IPS-NIHi11 (cell line): ENCODE measurements at regions not wholly inside any gene's neighbourhood (a gene's known extent, or its start where the extent isn't known, plus 50 kb on each side); places are given as distances from the start of the nearest gene placed in this dataset.
"Not testable (repeated sequence)": the region's sequence is repeated elsewhere in the genome, so short reads cannot be mapped to it uniquely, and the experiment has no call there.

Source experiments
- DNase-seq: peaks from one replicate; pipeline ENCODE4 v3.0.0; 2012; ENCODE audit warnings: mixed read lengths, low spot score

DNA sequence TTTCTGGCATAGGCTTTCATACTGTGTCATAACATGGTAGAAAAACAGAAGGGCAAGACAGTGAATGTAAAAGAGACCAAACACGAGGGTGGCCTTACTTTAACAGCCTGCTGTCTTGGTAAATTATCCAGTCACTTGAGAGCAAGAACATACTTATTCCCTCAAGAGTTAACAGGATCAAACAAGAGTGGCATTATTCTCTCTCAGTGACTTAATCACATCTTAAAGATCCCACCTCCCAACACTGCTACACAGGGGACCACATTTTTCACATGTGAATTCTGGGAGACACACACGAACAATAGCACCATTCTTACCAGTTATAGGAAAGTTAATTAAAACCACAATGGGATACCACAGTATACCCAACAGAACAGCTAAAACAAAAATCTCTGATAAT lies 898.0 kb upstream of the C9orf72 start:
- DNase-seq, result no peak

DNA sequence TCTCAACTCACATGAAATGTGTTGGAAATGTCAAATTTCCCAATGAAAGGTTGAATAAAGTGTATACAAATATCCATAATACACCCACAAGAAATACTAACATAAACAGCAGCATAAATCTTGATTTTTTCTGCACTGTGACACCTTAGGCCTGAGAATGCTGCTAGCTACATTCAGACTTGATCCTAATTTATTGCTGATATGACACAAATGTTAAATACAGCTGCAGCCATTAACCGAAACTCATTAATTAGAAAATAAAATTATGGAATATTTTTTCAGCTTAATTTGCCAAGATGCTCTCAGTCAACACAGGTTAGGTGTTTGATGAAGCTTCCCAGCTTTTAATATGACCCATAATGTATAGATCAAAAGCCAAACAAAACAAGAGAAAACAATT lies 914.3 kb upstream of the C9orf72 start:
- DNase-seq, result no peak

DNA sequence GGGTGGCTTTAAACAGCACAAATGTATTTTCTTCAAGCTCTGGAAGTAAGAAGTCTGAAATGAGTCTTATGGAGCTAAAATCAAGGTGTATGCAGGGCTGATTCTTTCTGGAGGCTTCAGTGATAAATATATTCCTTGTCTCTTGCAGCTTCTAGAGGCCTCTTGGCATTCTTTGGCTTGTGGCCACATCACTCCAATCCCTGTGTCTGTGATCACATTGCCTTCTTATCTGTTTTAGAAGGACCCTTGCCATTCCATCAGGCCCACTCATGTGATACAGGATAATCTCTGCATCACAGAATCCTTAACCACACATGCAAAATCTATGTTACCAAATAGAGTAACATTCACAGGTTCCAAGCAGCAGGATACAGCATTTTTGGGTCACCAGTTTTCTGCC lies 917.8 kb upstream of the C9orf72 start:
- no peak for DNase-seq

DNA sequence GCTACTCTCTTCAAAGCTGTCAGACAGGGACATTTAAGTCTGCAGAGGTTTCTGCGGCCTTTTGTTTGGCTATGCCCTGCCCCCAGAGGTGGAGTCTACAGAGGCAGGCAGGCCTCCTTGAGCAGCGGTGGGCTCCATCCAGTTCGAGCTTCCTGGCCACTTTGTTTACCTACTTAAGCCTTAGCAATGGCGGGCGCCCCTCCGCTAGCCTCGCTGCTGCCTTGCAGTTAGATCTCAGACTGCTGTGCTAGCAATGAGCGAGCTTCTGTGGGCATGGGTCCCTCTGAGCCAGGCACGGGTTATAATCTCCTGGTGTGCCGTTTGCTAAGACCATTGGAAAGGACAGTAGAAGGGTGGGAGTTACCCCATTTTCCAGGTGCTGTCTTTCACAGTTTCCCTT lies 924.9 kb upstream of the C9orf72 start:
- DNase-seq, result not testable (repeated sequence)

DNA sequence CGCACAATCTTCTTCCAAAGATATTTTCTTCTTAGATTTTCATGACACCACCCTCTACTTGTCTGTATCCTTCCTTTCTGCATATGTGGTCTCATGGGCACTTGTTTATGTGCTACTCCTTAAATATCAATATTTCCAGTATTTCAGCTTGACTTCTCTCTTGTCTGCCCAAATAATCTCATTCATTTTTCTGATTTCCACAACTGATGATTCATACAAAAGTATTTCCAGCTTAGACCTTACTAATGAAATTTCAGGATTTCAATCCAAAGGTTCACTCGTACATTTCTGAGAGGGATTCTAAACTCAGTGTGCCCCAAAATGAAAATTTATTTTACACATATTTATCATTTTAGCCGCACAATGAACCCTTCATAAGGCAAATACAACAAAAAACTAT lies 928.9 kb upstream of the C9orf72 start:
- DNase-seq, result no peak

DNA sequence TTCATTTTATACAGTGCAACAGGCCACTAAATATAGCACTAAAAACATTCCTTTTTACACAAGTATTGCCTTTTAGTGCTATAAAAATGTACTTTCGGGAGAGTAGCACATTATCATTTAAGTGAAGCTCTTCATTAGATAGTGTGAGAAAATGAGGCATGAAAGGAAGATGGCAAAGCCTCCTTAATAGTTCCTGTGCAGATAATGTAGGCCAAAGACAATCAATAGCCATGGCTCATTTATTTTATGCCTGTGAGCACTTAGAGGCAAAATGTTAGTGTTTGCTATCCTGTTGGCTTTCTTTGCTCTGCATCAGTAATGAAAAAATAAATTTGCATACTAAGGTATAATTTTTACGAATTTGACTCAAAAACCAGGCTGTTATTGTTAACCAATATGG lies 929.5 kb upstream of the C9orf72 start:
- no peak for DNase-seq

DNA sequence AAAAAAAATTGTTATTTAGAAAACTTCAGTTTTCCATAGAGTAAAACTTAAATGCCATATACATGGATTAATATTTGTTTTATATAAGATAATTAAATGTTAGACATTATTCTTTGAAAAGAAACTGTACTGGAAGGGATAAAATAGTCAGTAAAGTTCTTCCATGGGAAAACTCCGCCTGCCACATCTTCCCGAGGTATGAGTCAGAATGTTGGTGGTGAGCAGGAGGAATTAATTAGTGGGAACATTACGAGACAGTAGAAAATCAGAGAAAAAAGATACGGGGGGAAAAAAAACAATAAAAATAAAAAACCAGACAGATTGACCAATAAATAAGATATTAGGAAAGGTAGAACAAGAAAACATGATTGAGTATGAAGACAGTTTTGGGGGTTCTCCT lies 930.3 kb upstream of the C9orf72 start:
- DNase-seq, result no peak

DNA sequence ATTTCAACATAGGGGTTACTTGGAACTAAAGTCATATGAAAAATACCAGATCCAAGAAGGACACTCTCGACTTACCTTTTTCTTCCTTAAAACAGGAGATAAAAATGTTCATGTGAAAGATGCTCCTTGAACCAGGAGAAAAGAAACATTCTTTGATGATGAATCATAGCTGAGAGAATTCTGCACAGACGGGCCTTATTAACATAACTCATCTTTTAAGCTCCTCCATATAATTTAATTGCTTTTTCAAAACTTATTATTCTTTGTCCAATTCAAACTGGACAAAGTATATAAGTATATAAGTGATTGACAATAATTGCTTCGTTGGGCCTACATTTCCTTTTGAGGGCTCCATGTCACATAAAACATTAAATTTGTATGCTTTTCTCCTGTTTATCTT lies 945.2 kb upstream of the C9orf72 start:
- no peak for DNase-seq

DNA sequence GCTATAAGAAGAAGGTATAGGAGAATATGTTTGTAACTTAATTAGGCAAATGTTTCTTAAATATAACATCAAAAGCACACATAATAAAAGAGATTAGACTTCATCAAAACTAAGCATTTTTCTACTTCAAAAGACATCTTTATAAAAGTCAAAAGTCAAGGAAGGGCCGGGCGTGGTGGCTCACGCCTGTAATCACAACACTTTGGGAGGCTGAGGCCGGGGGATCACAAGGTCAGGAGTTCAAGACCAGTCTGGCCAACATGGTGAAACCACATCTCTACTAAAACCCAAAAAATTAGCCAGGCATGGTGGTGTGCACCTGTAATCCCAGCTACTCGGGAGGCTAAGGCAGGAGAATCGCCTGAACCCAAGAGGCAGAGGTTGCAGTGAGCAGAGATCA lies 951.0 kb upstream of the C9orf72 start:
- DNase-seq, result not testable (repeated sequence)

DNA sequence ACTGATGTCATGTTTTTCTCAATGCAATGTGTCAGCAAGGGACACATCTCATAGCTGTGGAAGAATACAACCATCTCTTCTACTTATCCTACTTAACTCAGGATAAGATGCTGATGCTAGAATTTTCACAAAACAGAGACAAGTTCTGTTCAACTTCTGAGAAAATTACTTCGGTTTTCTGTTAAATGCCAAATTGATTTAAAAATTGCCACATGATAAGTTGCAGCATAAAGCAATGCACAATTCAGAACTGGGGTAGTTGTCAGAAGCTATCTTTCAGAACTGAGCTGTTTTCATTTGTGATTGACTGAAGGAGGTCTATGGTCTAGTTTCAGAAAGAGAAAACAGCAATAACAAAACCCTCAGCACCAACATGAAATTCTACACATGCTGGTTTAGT lies 954.8 kb upstream of the C9orf72 start:
- no peak for DNase-seq

DNA sequence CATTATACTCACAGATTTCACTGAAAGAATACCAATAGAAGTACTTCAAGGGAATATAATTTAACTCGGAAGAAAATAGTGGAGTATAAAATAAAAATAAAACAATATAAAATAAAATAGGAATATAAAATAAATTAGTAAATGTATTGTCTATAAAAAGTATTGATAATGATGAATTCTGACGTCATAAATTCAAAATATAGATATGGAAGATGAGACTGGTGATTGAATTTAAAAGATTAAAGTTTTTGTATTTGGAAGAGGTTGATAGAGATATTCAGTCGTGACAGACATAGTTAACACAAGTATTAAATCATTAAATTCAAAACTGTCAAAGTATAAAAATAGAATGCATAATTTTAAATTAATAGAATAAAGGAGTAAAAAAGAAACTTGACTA lies 964.9 kb upstream of the C9orf72 start:
- DNase-seq, result no peak

DNA sequence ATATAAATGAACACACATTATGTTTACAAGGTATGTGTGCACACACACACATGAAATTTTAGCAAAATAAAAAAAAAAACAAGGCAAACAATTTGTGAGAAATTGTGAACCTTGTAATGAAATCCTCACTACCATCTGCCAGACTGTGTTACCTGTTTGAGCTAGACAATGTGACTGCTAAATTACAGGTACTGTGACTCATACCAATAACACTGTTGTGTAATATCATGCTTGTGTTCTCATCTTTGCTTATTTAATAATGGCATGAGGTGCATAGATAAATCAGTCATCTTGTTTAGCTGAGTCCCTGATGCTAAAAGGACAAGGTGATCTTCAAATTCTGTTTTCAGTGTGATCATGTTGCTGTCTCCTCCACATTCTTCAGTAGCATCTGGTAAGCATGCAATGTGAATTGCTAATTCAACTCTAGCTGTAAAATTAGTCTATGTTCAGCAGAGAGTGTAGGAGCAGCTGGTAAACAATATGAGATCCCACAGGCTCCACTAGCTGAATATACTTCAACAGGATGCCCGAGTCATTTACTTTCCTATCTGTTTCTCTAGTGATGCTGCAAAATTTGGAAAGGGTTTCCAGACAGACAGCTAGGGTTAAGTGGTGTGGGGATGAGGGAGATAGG lies 966.3 kb upstream of the C9orf72 start:
- no peak for DNase-seq

DNA sequence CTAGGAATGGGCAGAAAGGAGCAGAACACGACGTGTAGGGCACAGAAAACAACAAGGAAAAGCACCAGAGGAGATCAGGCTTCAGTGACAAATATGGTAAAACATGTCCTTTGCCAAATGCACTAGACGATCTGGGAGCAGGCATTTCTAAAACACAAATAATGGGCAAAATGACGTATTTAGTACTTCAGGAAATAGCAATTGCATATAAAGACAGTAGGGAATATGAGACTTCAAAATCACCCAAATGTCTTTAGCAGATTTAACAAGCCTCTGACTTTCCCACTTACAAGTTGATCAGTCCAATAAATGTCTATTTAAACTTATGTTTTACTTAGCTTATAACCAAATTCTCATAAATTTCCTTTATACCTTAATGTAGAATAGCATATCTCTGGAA lies 969.6 kb upstream of the C9orf72 start:
- no peak for DNase-seq

DNA sequence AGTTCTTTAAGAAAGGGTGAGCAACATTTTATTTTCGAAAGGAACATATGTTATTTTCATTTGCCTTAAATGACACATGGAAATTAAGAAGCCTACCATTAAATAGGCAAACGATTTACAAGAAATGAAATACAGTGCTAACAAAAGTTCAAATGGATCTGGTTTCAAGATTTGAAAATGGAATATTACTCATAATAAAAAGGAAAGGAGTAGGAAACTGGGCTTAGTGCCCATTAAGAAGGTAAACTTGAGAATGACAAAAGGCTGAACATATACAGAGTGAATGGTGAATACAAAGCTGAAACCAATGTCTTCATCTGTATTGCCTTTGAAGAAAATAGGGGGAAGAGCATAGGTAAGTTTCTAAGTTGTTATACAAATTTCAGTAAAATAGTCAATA lies 974.2 kb upstream of the C9orf72 start:
- no peak for DNase-seq

DNA sequence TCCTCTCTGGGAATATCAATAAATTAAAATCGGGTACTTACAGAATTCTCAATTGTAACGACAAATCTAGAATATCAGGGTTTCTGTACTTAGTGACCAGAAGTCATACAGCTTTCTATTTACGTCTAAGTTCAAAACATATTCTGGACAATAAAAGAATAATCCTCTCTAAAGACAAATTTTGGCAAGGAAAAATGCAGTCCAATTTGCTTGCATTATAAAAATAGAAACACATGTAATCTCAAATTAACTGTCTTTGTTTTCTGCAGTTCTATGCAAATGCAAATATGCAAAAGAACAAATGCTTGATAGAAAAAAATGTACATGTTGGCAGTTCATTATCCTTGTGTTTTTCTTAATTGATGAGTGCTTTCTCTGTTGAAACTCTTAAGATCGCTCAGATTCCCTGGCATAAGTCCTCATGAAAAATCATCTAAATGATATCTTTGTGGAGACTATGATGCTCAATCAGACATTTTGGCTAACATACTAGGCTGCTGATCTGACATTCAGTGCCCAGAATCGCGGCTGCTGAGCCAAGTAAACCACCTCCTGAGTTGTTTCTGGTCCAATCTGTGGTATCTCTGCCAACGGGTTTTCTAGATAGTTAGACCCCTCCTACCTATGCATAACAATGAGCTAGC lies 990.1 kb upstream of the C9orf72 start:
- no peak for DNase-seq

DNA sequence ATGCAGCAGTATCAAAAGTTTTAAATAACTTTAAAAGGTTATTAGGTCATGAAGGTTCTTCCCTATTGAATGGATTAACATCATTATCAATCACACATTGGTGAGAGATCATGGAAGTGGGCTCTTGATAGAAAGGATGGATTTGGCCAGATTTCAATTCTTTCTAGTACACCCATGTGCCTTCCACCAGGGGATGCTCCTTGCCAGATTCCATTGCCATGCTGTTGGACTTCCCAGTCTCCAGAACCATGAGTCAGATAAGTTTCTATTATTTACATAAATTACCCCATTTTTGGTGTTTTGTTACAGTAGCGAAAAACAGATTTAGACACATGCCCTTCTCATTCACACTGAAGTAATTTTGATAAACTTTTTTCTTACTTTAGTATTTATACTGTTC lies 1010.6 kb upstream of the C9orf72 start:
- no peak for DNase-seq

DNA sequence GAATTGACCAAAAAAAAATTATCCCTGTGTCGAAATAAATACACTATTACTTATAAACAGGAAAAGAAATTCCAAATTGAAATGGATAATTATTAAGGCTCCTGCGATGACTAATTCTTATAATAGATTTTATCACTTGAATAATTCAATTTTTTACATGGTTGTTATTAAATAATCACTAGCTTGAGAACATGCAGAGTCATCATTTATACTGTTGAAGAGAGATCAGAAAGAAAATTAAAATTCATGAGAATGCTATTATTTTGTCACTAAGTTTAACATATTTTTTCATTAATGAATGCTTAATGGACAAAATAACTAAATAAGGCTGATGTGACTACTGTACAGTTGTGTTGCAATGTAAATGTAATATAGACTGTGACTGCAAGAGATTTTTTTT lies 1011.3 kb upstream of the C9orf72 start:
- no peak for DNase-seq

DNA sequence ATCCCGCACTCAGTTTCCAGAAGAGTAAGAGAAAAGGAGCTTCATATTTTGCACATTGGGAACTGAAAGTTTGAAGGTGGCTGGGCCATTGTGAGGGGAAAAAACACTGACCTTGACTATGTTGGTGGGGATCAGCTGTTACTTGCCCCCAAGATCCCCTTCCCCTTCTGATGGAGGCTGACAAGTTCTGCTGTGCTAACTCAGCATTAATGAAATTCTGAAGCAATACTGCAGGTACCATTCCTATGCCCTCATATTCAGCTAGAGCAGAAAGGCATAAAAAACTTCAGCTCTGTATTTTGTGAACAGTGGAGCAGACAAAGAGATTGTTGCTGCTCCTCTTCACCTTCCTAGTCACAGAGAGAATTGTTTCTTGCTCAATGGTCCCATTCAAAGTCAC lies 1013.8 kb upstream of the C9orf72 start:
- no peak for DNase-seq

DNA sequence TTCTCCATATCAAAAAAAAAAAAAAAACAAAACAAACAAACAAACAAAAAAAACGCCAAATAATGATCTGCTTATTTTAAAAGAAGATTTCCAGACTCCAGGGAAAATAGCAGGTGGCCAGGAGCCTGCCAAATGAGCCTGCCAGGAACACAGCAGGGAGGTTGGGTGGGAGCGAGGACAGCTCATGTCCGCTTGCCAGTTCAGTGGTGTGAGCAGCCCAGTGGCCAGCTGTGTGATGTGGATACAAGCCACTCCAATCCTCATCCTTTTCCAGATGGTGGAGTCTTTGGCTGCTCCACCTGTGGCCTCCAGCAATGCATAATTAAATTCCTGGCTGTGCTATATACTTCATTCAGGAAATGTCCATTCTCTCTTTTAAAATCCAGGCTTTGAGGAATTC lies 1025.1 kb upstream of the C9orf72 start:
- peak; percentile 35 for DNase-seq

DNA sequence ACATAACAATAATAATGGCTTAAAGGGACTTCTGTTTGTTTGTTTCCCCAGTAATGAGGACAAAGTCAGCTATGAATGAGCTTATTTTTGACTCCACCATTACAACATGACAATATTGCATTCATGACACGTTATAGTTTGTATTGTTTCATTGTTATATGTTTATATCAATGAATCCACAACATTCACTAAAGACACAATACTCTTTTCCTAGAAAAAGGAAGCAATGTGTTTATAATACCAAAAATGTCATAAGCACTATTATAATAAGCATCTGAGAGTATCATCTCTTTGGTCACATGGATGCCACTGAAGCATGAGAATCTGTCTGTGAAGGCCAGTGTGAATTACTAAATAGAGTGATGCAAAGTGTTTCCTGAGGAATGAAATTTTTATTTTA lies 1026.9 kb upstream of the C9orf72 start:
- DNase-seq, result no peak

DNA sequence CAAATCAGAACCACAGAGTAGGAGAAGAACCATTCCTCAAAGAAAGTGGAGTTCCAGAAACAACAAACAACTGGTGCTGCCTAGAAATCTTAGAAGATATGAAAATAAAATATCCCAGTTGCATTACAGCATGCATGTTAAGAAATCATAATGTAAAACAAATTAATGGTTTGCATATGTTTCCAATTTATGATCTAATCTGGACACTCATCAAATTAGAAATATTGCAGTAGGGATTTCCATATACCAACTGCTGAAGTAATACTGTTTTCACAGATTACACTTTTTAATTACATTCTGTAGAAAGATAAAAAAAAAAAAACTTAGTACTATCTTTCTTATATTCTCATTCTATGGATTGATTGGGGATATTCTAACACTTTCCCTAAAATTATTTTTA lies 1034.6 kb upstream of the C9orf72 start:
- no peak for DNase-seq

DNA sequence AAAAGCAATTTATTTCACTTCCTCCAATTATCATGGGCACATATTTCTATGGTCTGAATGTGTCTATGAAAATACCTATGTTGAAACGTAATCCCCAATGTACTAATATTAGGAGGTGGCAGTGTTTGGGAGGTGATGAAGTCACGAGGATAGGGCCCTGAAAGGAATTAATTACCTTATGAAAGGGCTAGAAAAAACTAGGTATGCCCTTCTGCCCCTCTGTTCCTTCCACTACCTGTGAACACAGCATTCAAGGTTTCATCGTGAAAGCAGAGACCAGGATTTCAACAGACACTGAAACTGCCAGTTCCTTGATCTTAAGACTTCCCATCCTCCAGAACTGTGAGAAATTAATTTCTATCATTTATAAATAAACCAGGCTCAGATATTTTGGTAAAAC lies 1037.1 kb upstream of the C9orf72 start:
- no peak for DNase-seq

DNA sequence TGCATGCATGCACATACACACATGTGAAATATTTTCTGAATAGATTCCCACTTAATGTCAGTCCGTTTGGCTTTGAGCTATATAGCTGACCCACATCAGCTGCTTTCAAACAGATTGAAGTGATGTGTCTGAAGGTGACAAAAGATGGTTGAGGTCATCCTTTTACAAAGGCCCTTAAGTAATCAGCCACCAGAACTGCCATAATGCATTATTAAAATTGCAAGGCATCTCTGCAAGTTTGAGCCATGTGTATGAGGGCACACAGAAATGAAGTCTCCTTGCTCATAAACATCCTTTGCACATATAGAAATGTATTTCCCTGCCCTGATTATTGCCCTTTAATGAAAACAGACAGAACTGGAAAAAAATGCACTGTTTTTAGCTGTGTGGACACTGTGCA lies 1043.0 kb upstream of the C9orf72 start:
- no peak for DNase-seq

DNA sequence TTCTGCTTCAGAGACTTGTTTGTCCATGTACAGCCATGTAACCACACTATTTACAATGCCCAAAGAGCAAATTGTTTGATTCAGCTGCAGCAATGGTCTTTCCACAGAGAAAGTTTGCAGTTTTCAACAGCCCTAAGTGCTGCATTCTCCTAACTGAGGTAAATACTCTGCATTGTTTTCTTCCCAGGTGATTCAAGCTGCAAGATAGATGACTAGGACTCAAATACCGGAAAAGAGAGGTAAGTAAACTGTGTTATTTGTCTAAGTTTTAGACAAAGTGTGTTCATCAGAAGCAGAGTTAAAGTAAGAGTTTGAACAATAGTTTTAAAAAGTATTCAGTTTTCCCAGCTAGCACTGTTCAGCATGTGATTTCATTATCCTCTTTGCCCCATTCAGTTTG lies 1046.7 kb upstream of the C9orf72 start:
- no peak for DNase-seq
